ENCODE measurements at regions not wholly inside any gene's neighbourhood (a gene's known extent, or its start where the extent isn't known, plus 50 kb on each side); places are given as distances from the start of the nearest gene placed in this dataset.

GRCh38 chr4:112732142-112732541 is 95.2 kb downstream of the LARP7 start:
- Histone ChIP-seq H2AFZ (ENCODE audit: low read depth, low read length) (no peak overlapping the region), H3K27ac (ENCODE audit: low read length) (no peak overlapping the region), H3K9me2 (ENCODE audit: insufficient read depth, low read length) (no peaks in the 10 kb centered on the region), H3K9me3 (ENCODE audit: low read length) (no peaks in the 10 kb centered on the region), H4K20me1 (ENCODE audit: insufficient read depth) (no peaks in the 10 kb centered on the region), H3F3A (ENCODE audit: insufficient read depth, low read length, poor library complexity, severe bottlenecking) (no peaks in the 10 kb centered on the region), H3K27me3 (ENCODE audit: insufficient read depth, low read depth, low read length) (no peaks in the 10 kb centered on the region), H3K4me3 (ENCODE audit: low read length) (no peak overlapping the region), H3K9ac (ENCODE audit: low read length) (no peak overlapping the region), H3K4me2 (ENCODE audit: low read length) (no peak overlapping the region), H3K79me2 (replicated peaks; ENCODE audit: insufficient read depth, low read length) (no peaks in the 10 kb centered on the region), H3K36me3 (ENCODE audit: insufficient read depth, low read length) (no peaks in the 10 kb centered on the region)
- TF ChIP-seq REST (IDR thresholded peaks at IDR 0.05; ENCODE audit: borderline replicate concordance) (no peak), EZH2 (IDR thresholded peaks at IDR 0.05; ENCODE audit: borderline replicate concordance, insufficient read depth, low read length, poor library complexity, severe bottlenecking) (no peak), TAF1 (IDR thresholded peaks at IDR 0.05; ENCODE audit: low read depth) (no peak), SMC3 (conservative IDR thresholded peaks at IDR 0.05; ENCODE audit: poor library complexity) (no peak), MXI1 (conservative IDR thresholded peaks at IDR 0.05; ENCODE audit: poor library complexity, severe bottlenecking) (no peak), POLR2AphosphoS5 (IDR thresholded peaks at IDR 0.05) (no peak), CTCF (IDR thresholded peaks at IDR 0.05; ENCODE audit: poor library complexity, severe bottlenecking) (no peak)

GRCh38 chr4:112735474-112735951 is 98.6 kb downstream of the LARP7 start:
- H3K9ac ChIP-seq (ENCODE audit: low read length), result no peak overlapping the region
- no peaks in the 10 kb centered on the region for H3K27me3 ChIP-seq (ENCODE audit: insufficient read depth, low read depth, low read length)
- H3F3A ChIP-seq (ENCODE audit: insufficient read depth, low read length, poor library complexity, severe bottlenecking), result no peaks in the 10 kb centered on the region
- TF ChIP-seq RAD21 (conservative IDR thresholded peaks at IDR 0.05) (no peak), MXI1 (conservative IDR thresholded peaks at IDR 0.05; ENCODE audit: poor library complexity, severe bottlenecking) (no peak), REST (IDR thresholded peaks at IDR 0.05; ENCODE audit: borderline replicate concordance) (no peak), EP300 (conservative IDR thresholded peaks at IDR 0.05; ENCODE audit: poor library complexity, severe bottlenecking) (no peak)
- H3K27ac ChIP-seq (ENCODE audit: low read length), result no peak overlapping the region
- H3K36me3 ChIP-seq (ENCODE audit: insufficient read depth, low read length), result no peaks in the 10 kb centered on the region
- H3K79me2 ChIP-seq (replicated peaks; ENCODE audit: insufficient read depth, low read length), result no peaks in the 10 kb centered on the region
- no peaks in the 10 kb centered on the region for H3K9me2 ChIP-seq (ENCODE audit: insufficient read depth, low read length)
- no peaks in the 10 kb centered on the region for H3K9me3 ChIP-seq (ENCODE audit: low read length)
- no peak overlapping the region for H3K4me2 ChIP-seq (ENCODE audit: low read length)
- H4K20me1 ChIP-seq (ENCODE audit: insufficient read depth), result no peaks in the 10 kb centered on the region
- no peak overlapping the region for H3K4me3 ChIP-seq (ENCODE audit: low read length)
- H2AFZ ChIP-seq (ENCODE audit: low read depth, low read length), result no peak overlapping the region

Measured in neural cell (in vitro differentiated cells).